ENCODE measurements at regions not wholly inside any gene's neighbourhood (a gene's known extent, or its start where the extent isn't known, plus 50 kb on each side); places are given as distances from the start of the nearest gene placed in this dataset.
"Not testable (repeated sequence)": the region's sequence is repeated elsewhere in the genome, so short reads cannot be mapped to it uniquely, and the experiment has no call there.

GRCh38 chr7:13130321-13130720, 442.9 kb downstream of the ARL4A start:
- Histone ChIP-seq H3K9me3 (replicated peaks; ENCODE audit: insufficient read depth, low read length) (no peaks in the 10 kb centered on the region), H3K27me3 (replicated peaks; ENCODE audit: insufficient read depth, low read length) (no peaks in the 10 kb centered on the region), H3F3A (ENCODE audit: insufficient read depth, low read length) (no peaks in the 10 kb centered on the region), H3K4me3 (ENCODE audit: low read length) (no peak overlapping the region), H3K36me3 (replicated peaks; ENCODE audit: insufficient read depth, low read length) (no peaks in the 10 kb centered on the region), H3K9ac (ENCODE audit: low read length) (no peak overlapping the region), H2AFZ (ENCODE audit: low read length) (no peak overlapping the region), H3K4me1 (ENCODE audit: low read length) (peaks cover 13% of the 10 kb centered on the region), H3K79me2 (ENCODE audit: low read length) (no peaks in the 10 kb centered on the region), H3K27ac (ENCODE audit: low read length) (no peak overlapping the region), H3K4me2 (ENCODE audit: low read depth, low read length) (no peak overlapping the region), H3K9me2 (replicated peaks; ENCODE audit: insufficient read depth, low read length) (no peaks in the 10 kb centered on the region), H4K20me1 (ENCODE audit: insufficient read depth, low read length) (no peaks in the 10 kb centered on the region)
- DNase-seq = no peak
- no peak for TF ChIP-seq EZH2phosphoT487 (IDR thresholded peaks at IDR 0.05; ENCODE audit: low read length)
- no peak for TF ChIP-seq EZH2 (optimal IDR thresholded peaks at IDR 0.05; ENCODE audit: low read depth, low read length)
- no peak for TF ChIP-seq CTCF (IDR thresholded peaks at IDR 0.05; ENCODE audit: low read length)

DNA sequence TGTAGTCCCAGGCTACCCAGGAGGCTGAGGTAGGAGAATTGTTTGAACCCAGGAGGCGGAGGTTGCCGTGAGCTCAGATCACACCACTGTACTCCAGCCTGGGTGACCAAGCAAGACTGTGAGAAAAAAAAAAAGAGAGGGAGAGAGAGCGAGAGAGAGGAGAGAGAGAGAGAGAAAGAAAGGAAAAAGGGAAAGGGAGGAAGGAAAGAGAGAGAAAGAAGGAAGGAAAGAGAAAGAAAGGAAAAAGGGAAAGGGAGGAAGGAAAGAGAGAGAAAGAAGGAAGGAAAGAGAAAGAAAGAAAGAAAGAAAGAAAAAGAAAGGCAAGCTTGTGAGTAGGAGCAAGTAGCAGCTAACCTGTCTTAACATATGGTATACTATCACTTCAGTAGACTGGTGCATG, 443.5 kb downstream of the ARL4A start:
- not testable (repeated sequence) for H3K4me2 ChIP-seq (ENCODE audit: low read depth, low read length); H3K27ac ChIP-seq (ENCODE audit: low read length)

GRCh38 chr7:13132314-13132713, 444.9 kb downstream of the ARL4A start:
- H3K36me3 ChIP-seq (replicated peaks; ENCODE audit: insufficient read depth, low read length) = no peaks in the 10 kb centered on the region
- TF ChIP-seq CTCF (IDR thresholded peaks at IDR 0.05; ENCODE audit: low read length) = no peak
- no peak for TF ChIP-seq EZH2 (optimal IDR thresholded peaks at IDR 0.05; ENCODE audit: low read depth, low read length)
- TF ChIP-seq EZH2phosphoT487 (IDR thresholded peaks at IDR 0.05; ENCODE audit: low read length) = no peak
- H3K4me1 ChIP-seq (ENCODE audit: low read length) = peaks cover 13% of the 10 kb centered on the region
- H3K9ac ChIP-seq (ENCODE audit: low read length) = no peak overlapping the region
- H3K27ac ChIP-seq (ENCODE audit: low read length) = no peak overlapping the region
- no peak for DNase-seq
- H3K79me2 ChIP-seq (ENCODE audit: low read length) = no peaks in the 10 kb centered on the region
- H2AFZ ChIP-seq (ENCODE audit: low read length) = no peak overlapping the region
- H3K9me3 ChIP-seq (replicated peaks; ENCODE audit: insufficient read depth, low read length) = no peaks in the 10 kb centered on the region
- H3F3A ChIP-seq (ENCODE audit: insufficient read depth, low read length) = no peaks in the 10 kb centered on the region
- H3K4me3 ChIP-seq (ENCODE audit: low read length) = no peak overlapping the region
- H3K4me2 ChIP-seq (ENCODE audit: low read depth, low read length) = no peak overlapping the region
- no peaks in the 10 kb centered on the region for H3K9me2 ChIP-seq (replicated peaks; ENCODE audit: insufficient read depth, low read length)
- H4K20me1 ChIP-seq (ENCODE audit: insufficient read depth, low read length) = no peaks in the 10 kb centered on the region
- no peaks in the 10 kb centered on the region for H3K27me3 ChIP-seq (replicated peaks; ENCODE audit: insufficient read depth, low read length)

More for the DNA sequence above, 443.5 kb downstream of the ARL4A start:
- peaks cover 13% of the 10 kb centered on the region for H3K4me1 ChIP-seq (ENCODE audit: low read length)
- not testable (repeated sequence) for H4K20me1 ChIP-seq (ENCODE audit: insufficient read depth, low read length); DNase-seq; H3K9me2 ChIP-seq (replicated peaks; ENCODE audit: insufficient read depth, low read length); H3F3A ChIP-seq (ENCODE audit: insufficient read depth, low read length); H3K4me3 ChIP-seq (ENCODE audit: low read length); H3K27me3 ChIP-seq (replicated peaks; ENCODE audit: insufficient read depth, low read length); H3K9ac ChIP-seq (ENCODE audit: low read length); H3K36me3 ChIP-seq (replicated peaks; ENCODE audit: insufficient read depth, low read length); H2AFZ ChIP-seq (ENCODE audit: low read length); H3K79me2 ChIP-seq (ENCODE audit: low read length); H3K9me3 ChIP-seq (replicated peaks; ENCODE audit: insufficient read depth, low read length)

GRCh38 chr7:13136345-13136744, 448.9 kb downstream of the ARL4A start:
- not testable (repeated sequence) for H2AFZ ChIP-seq (ENCODE audit: low read length); H3K27ac ChIP-seq (ENCODE audit: low read length); H3K36me3 ChIP-seq (replicated peaks; ENCODE audit: insufficient read depth, low read length); H3K4me3 ChIP-seq (ENCODE audit: low read length); DNase-seq; H3K9ac ChIP-seq (ENCODE audit: low read length); H3K79me2 ChIP-seq (ENCODE audit: low read length); H3K27me3 ChIP-seq (replicated peaks; ENCODE audit: insufficient read depth, low read length); H4K20me1 ChIP-seq (ENCODE audit: insufficient read depth, low read length); H3K9me3 ChIP-seq (replicated peaks; ENCODE audit: insufficient read depth, low read length); H3K9me2 ChIP-seq (replicated peaks; ENCODE audit: insufficient read depth, low read length); H3K4me2 ChIP-seq (ENCODE audit: low read depth, low read length); H3F3A ChIP-seq (ENCODE audit: insufficient read depth, low read length); H3K4me1 ChIP-seq (ENCODE audit: low read length)
